HG02610 (cell line): ENCODE measurements at regions not wholly inside any gene's neighbourhood (a gene's known extent, or its start where the extent isn't known, plus 50 kb on each side); places are given as distances from the start of the nearest gene placed in this dataset.
"Not testable (repeated sequence)": the region's sequence is repeated elsewhere in the genome, so short reads cannot be mapped to it uniquely, and the experiment has no call there.

Source experiments
- ATAC-seq: cut with Tn5 transposase; IDR thresholded peaks from one replicate; pipeline ENCODE4 v1.9.1; 2021; ENCODE audit warnings: mild to moderate bottlenecking, moderate library complexity; ENCODE audit not compliant: unreplicated experiment

- ATAC-seq, result no peak
Observed at GRCh38 chr4:12492730-12493393, 991.3 kb downstream of the RAB28 start.

- ATAC-seq, result no peak
Observed at GRCh38 chr4:12488672-12489071, 995.5 kb downstream of the RAB28 start.

- no peak for ATAC-seq
Observed at GRCh38 chr4:12487000-12487399, 997.1 kb downstream of the RAB28 start.

DNA sequence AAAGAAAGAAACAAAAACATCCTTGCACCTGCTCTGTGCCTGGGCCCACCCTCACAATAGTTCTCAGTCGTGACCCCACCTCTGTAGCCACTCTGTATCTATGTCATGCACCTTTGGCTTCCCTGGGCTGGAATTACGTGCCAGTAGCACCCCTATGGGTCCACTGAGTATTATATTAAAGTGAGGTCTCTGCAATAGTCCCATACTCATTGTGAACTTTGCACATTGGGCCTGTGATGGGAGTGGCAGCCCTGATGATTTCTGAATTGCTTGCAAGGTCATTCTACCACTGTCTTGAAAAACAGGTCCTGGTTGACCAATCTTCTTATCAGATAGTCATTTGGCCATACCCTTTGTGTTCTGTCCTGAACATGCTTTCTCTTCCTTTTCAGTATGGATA is 1012.1 kb downstream of the RAB28 start:
- ATAC-seq, result no peak

DNA sequence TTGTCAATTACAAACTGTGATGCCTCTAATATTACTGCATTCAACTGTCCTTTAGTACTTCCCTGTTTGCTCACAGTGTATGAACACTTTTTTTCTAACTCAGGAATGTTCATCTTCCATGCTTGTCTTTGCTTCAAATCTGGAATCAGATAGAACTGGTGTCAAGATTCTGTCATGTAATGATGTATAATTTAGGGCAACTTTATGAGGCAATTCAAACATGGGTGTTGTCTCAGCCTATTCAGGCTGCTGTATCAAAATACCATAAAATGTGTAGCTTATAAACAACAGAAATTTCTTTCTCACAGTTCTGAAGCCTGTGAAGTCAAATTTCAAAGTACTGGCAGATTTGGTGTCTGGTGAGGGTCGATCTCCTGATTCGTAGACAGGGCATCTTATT is 1012.9 kb downstream of the RAB28 start:
- no peak for ATAC-seq

GRCh38 chr4:12461576-12461975 is 1022.6 kb downstream of the RAB28 start:
- ATAC-seq, result not testable (repeated sequence)

- no peak for ATAC-seq
Observed at GRCh38 chr4:12459126-12459525, 1025.0 kb downstream of the RAB28 start.

GRCh38 chr4:12458621-12459020 is 1025.5 kb downstream of the RAB28 start:
- ATAC-seq, result no peak

DNA sequence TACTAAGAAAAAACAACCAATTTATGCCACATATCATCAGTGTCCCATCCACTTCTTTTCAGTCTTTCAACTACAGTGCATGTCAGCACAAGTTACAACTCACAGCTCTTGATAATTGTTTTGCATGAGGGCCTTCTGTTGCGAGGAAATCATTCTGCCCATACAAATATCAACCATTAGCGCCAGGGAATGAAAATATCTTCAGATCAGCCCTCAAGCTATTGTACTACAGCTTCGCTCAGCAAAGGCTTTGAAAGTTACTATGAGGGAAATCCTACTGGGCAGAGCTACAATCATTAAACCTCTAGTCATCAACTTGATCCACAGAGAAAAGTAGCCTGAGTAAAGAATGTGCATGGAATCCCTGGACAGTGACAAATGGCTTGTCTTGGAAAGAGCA is 1023.6 kb upstream of the HS3ST1 start:
- no peak for ATAC-seq

DNA sequence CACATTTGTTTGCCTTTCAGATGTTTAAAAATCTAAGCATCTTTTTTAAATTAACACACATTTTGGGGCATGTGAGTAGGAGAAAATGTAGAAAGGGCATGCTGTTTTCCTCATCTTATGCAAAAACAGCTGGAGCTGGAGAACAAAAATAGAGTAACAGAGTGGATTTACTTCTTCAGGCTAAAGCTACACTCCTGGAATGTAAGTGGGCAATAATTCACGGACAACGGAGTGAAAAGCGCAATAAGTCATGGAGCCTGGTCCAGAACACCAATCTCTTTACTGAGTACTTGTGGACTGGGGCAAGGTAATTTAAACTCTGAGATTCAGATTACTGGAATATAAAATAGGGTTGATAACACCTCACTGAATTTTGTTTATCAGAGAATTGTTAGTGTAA is 1018.8 kb upstream of the HS3ST1 start:
- no peak for ATAC-seq

GRCh38 chr4:12446657-12447185 is 1018.0 kb upstream of the HS3ST1 start:
- no peak for ATAC-seq

DNA sequence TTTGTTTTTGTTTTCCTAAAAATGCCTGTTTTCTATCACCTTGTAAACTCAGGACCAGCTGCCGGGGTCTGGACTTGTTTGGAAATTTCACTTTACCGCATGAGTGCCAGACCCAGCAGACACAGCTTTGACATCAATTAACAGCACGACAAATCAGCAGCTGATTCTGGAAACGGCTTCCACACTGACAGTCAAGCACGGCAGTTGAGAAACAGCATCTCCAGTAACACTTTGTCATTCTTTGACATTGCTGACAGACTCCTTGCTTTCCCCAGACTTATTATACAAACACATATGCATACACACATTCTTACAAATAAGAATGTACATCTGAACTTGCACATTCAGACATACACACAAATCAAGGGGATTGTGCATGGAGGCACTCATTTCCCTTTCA is 1017.6 kb upstream of the HS3ST1 start:
- no peak for ATAC-seq

DNA sequence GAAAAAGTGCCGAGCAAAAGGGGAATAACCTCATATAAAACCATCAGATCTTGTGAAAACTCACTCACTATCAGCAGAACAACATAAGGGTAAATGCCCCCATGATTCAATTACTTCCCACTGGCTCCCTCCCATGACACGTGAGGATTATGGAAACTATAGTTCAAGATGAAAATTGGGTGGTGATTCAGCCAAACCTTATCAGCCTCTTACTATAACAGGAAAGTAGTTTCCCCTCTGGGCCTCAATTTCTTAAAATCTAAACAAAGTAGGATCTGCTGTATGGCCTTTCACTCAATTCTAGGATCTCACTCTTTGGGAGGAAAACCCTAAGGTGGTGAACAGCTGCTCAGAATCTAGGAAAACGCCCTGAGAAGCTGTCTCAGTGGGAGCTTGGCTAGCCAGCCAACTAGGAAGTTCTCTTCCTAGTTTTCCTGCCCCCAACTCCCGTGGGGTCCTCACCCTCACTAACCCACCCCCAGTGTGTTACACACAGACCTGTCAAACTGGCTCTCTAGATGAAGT is 1017.1 kb upstream of the HS3ST1 start:
- ATAC-seq, result no peak

GRCh38 chr4:12439633-12440305 is 1011.1 kb upstream of the HS3ST1 start:
- ATAC-seq, result no peak

DNA sequence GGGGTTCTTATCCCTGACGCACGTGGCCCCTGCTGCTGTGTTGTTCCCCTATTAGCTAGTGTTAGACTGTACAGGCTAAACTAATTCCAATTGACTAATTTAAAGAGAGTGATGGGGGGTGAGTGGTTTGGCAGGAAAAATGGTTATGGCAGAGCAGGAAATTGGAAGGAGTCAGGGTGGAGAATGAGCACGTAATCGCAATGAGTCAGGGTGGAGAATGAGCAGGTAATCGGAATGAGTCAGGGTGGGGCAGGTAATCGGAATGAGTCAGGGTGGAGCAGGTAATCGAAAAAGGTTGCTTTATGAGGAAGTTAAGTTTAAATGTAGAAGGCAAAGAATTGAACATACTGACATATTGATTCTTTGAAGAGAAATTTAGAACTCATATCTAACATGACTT is 1002.6 kb upstream of the HS3ST1 start:
- ATAC-seq, result not testable (repeated sequence)

DNA sequence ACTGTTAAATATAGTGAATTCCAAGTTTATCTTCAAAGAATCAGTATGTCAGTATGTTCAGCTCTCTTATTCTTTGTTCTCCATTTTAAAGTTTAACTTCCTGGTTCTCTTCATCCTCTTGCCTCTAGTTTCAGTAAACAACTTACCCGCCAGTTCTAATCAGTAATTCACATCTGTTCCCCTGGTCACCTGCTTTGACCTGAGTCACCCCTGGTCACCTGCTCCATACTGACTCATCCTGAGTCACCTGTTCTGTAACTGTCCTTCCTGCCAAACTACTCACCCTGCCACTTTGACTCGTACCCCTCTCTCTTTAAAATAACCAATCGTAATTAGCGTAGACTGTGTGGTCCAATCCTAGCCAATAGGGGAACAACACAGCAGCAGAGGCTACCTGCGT is 992.7 kb upstream of the HS3ST1 start:
- ATAC-seq, result no peak

DNA sequence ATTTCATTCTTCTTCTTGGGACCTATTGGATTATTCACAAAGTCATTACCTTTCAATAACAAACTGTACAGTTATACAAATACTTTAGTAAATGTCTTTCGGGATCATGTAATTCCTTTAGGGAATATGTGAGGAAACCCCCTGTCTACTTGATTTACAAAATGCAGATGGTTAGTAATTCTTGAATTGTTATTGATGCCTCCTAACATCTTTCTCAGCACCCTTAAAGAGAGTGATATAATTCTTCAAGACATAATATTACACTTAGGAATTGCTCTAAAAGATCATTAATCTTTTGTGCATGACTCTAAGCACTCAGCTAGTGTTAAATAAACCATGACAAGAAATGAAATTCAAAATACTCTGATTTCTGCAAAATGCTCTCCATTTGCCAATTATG is 988.1 kb upstream of the HS3ST1 start:
- ATAC-seq, result no peak

- no peak for ATAC-seq
Observed at GRCh38 chr4:12414181-12414812, 985.6 kb upstream of the HS3ST1 start.

DNA sequence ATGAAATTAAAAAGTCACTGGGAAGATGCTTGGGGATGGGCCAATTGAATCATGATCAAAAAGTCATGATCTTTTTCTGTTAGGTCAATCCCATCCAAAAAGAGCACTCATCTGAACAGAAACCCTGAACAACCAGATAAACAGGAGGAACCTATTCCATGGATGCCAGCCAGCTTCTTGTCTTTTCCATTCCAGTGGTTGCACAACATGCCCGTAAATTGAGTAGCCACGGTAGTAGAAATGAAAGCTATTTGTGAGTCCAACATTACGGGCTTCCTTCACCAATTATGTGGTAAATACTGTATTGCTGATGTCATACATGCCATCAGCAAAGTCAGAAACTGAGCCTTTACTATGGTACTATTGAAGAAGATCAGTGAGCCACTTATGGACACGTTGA is 982.4 kb upstream of the HS3ST1 start:
- ATAC-seq, result no peak

GRCh38 chr4:12409507-12410190 is 981.0 kb upstream of the HS3ST1 start:
- ATAC-seq, result no peak

DNA sequence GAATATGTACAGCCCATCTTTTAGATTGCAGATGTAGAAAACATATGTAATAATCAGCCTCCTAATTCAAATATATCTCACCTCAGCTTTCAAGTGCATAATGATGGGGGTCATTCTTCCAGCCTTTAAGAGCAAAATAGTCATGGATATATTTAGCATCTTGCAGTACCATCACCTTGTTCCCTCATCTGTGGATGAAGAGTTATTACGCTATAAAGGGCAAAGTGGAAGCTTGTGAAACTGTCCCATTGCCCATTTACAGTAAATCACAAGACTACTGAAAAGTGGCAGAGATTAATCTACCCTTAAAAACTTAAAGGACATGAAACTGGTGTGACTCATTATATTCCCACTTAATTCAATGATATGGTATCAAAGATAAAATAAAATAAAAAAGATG is 979.7 kb upstream of the HS3ST1 start:
- ATAC-seq, result no peak
